ENCODE measurements at regions not wholly inside any gene's neighbourhood (a gene's known extent, or its start where the extent isn't known, plus 50 kb on each side); places are given as distances from the start of the nearest gene placed in this dataset.

- no peaks in the 10 kb centered on the region for H3K4me1 ChIP-seq (ENCODE audit: control insufficient read depth, insufficient read depth, low read length)
- H3K36me3 Mint-ChIP-seq (ENCODE audit: low read depth) = peaks cover 4% of the 10 kb centered on the region
- no peak overlapping the region for H3K4me3 ChIP-seq (ENCODE audit: low read length)
- H3K4me1 Mint-ChIP-seq = no peaks in the 10 kb centered on the region
- peaks cover 17% of the 10 kb centered on the region for H3K9me3 ChIP-seq (ENCODE audit: control insufficient read depth, low read length)
- no peaks in the 10 kb centered on the region for H3K27me3 ChIP-seq (ENCODE audit: control insufficient read depth, insufficient read depth, low read length, poor library complexity, severe bottlenecking)
- no peak overlapping the region for H3K4me3 Mint-ChIP-seq
- no peak overlapping the region for H3K27ac ChIP-seq (ENCODE audit: low read depth, low read length)
- no peak for TF ChIP-seq CTCF (conservative IDR thresholded peaks at IDR 0.05)
- no peaks in the 10 kb centered on the region for H3K27me3 Mint-ChIP-seq (ENCODE audit: insufficient read depth)
- 91 to 100% methylated on average over 1 of the region's 1 CpG for whole genome bisulfite sequencing, 2 experiments (ENCODE audit: insufficient coverage in 1 of 2, insufficient read length in 1 of 2)
- DNase-seq = no peak
- no peaks in the 10 kb centered on the region for H3K36me3 ChIP-seq (ENCODE audit: control insufficient read depth, insufficient read depth, low read length)
- H3K9me3 Mint-ChIP-seq = peaks cover 27% of the 10 kb centered on the region
- H3K9ac ChIP-seq (ENCODE audit: extremely low read depth, low read length, poor library complexity, severe bottlenecking) = no peak overlapping the region
- no peak overlapping the region for H3K27ac Mint-ChIP-seq
These were observed 848.0 kb downstream of the RNF144A start for GRCh38 chr2:7765236-7765635.

GRCh38 chr2:7766088-7766722 lies 849.0 kb downstream of the RNF144A start:
- Mint-ChIP-seq H3K4me3 (no peak overlapping the region), H3K36me3 (ENCODE audit: low read depth) (peaks cover 4% of the 10 kb centered on the region), H3K27me3 (ENCODE audit: insufficient read depth) (no peaks in the 10 kb centered on the region), H3K4me1 (no peaks in the 10 kb centered on the region), H3K27ac (no peak overlapping the region), H3K9me3 (peaks cover 27% of the 10 kb centered on the region)
- TF ChIP-seq CTCF (conservative IDR thresholded peaks at IDR 0.05) = no peak
- 92 to 97% methylated on average over 8 of the region's 8 CpGs for WGBS, 2 experiments (ENCODE audit: insufficient coverage in 1 of 2, insufficient read length in 1 of 2)
- peaks cover 17% of the 10 kb centered on the region for H3K9me3 ChIP-seq (ENCODE audit: control insufficient read depth, low read length)
- no peaks in the 10 kb centered on the region for H3K4me1 ChIP-seq (ENCODE audit: control insufficient read depth, insufficient read depth, low read length)
- no peak overlapping the region for H3K27ac ChIP-seq (ENCODE audit: low read depth, low read length)
- no peaks in the 10 kb centered on the region for H3K36me3 ChIP-seq (ENCODE audit: control insufficient read depth, insufficient read depth, low read length)
- H3K4me3 ChIP-seq (ENCODE audit: low read length) = no peak overlapping the region
- no peak overlapping the region for H3K9ac ChIP-seq (ENCODE audit: extremely low read depth, low read length, poor library complexity, severe bottlenecking)
- H3K27me3 ChIP-seq (ENCODE audit: control insufficient read depth, insufficient read depth, low read length, poor library complexity, severe bottlenecking) = no peaks in the 10 kb centered on the region
- DNase-seq = no peak

GRCh38 chr2:7766978-7767565 lies 849.9 kb downstream of the RNF144A start:
- Mint-ChIP-seq H3K27me3 (ENCODE audit: insufficient read depth) (no peaks in the 10 kb centered on the region), H3K27ac (no peak overlapping the region), H3K4me3 (no peak overlapping the region), H3K4me1 (no peaks in the 10 kb centered on the region), H3K36me3 (ENCODE audit: low read depth) (peaks cover 4% of the 10 kb centered on the region), H3K9me3 (peaks cover 27% of the 10 kb centered on the region)
- no peaks in the 10 kb centered on the region for H3K27me3 ChIP-seq (ENCODE audit: control insufficient read depth, insufficient read depth, low read length, poor library complexity, severe bottlenecking)
- 94 to 98% methylated on average over 21 to 26 of the region's 26 CpGs for WGBS, 2 experiments (ENCODE audit: insufficient coverage in 1 of 2, insufficient read length in 1 of 2)
- peaks cover 17% of the 10 kb centered on the region for H3K9me3 ChIP-seq (ENCODE audit: control insufficient read depth, low read length)
- no peak overlapping the region for H3K9ac ChIP-seq (ENCODE audit: extremely low read depth, low read length, poor library complexity, severe bottlenecking)
- no peak for TF ChIP-seq CTCF (conservative IDR thresholded peaks at IDR 0.05)
- no peak for DNase-seq
- no peaks in the 10 kb centered on the region for H3K36me3 ChIP-seq (ENCODE audit: control insufficient read depth, insufficient read depth, low read length)
- no peaks in the 10 kb centered on the region for H3K4me1 ChIP-seq (ENCODE audit: control insufficient read depth, insufficient read depth, low read length)
- no peak overlapping the region for H3K4me3 ChIP-seq (ENCODE audit: low read length)
- H3K27ac ChIP-seq (ENCODE audit: low read depth, low read length) = no peak overlapping the region

Measured in endodermal cell (in vitro differentiated cells).